HT1080 (cell line): ENCODE measurements at regions not wholly inside any gene's neighbourhood (a gene's known extent, or its start where the extent isn't known, plus 50 kb on each side); places are given as distances from the start of the nearest gene placed in this dataset.
A peak's percentile ranks its signal among the peaks of the same experiment; 100 is the strongest.

Experiments
- DNase-seq: peaks from one replicate; pipeline ENCODE4 v3.0.0-alpha.2; 2015; ENCODE audit warnings: low read depth

DNA sequence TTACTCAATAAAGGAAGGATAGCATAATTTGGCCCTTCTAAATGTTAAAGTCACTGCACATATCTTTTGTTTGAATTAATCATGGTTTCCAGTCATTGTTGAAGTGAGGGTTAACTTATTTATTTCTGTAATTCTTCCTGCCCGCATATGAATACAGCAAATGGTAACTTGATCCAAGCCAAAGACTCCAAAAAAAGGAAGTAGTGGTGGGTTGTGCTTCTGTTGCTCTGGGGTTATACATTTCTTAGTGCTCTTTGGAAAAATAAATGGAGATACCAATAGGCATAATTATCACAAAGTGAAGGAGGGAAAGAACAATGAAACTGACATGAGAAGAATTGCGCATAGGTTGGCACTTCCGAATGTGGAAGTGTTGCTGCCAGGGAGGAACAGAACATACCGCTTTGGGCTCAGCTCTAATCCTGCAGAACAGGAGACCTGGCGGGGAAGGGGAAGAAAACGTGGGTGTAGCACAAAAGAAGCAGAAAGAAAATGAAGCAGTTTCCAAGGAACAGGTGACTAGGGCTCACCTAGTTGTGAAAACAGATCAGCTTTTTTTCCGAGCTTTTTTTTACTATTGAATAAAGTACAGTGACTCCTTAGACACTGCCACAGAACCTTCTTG, 69.7 kb upstream of the TAF11L2 start:
- no peak for DNase-seq

- no peak for DNase-seq
Observed at GRCh38 chr5:17429353-17429752, 68.7 kb upstream of the TAF11L2 start.

GRCh38 chr5:17430241-17430640, 67.8 kb upstream of the TAF11L2 start:
- DNase-seq, result no peak

DNA sequence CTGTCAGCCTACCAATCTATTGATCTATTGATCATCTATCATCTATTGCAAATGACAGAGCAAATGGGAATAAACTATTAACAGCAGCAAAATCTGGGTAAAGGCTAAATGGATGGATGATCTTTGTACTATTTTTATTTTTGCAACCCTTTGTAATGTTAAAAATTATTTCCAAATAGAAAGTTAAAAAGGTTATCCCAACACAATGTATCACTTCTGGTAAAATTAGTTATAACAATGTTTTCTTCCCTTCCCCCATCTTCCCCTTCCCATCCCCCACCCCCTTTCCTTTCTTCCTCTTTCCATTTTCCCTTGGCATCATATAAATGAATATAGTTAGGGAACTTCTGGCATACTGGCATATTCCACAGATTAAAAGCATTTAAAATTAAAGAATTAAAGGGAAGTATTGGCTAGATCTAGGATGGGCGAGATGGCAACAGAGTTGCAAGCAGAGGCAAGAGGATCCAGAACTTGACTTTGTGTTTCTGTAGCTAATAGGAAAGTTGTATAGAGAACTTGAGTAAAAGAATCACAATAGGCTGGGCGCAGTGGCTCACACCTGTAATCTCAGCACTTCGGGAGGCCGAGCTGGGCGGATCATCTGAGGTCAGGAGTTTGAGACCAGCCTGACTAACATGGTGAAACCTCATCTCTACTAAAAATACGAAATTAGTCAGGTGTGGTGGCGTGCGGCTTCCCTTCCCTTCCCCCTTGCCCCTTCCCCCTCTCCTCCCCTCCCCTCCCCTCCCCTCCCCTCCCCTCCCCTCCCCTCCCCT, 66.6 kb upstream of the TAF11L2 start:
- DNase-seq, result peak; percentile 61

GRCh38 chr5:17432569-17432968, 65.5 kb upstream of the TAF11L2 start:
- DNase-seq, result no peak

GRCh38 chr5:17433406-17433805, 64.6 kb upstream of the TAF11L2 start:
- no peak for DNase-seq

DNA sequence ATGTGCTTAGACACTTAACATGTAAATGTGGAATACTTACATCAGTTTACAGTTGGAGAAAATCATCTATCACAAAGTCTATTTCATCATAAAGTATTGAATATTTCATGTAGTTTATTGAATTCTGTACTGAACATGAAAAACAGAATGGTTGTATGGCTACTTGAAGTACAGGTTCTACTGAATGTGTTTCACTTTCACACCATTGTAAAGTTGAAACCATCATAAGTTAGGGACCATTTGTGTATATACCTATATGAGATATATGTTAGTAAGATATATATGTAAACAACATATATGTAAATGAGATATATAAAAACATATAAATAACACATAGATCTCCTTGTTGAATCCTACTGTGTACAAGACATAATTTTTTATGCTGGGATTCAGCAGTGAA, 63.0 kb upstream of the TAF11L2 start:
- no peak for DNase-seq

- peak; percentile 21 for DNase-seq
Observed at GRCh38 chr5:17436350-17436749, 61.7 kb upstream of the TAF11L2 start.

DNA sequence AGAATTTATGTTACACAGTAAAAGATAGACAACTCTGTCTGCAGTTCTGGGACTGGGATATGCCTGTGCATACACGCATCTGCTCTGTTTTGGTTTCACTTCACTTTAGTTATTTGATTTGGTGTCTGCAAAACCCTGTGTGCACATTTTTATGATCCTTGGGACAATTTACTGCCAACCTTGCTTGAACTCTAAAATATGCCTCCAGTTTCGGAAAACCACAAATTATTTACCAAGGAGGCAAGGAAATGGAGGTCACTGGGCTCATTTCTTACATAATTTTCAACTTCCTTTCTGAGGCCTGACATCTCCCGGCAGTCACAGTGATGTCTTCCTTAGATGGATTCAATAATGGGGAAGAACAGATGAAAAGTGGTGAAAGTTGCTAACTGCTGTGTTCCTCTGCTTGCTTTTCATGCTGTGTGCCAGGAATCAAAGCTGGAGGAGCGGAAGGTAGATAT, 61.2 kb upstream of the TAF11L2 start:
- DNase-seq, result no peak

DNA sequence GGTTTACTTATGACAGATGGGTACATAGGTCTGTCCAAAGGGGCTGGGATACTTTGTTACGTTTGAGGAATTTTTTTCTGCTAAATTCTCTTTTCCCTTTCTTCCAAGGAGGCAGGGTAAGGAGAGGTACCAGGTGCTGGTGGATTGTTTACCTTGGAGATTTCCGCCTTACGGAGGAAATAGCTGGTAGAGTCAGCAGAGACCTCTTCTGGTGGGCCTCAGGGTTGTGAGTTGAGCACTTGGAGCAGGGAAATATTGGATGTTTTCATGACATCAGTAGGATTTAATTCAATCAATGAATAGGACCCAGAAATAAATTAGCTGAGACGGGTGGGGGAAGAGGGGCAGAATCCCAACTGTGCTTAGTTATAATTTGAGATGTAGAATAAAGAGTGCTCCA, 60.0 kb upstream of the TAF11L2 start:
- DNase-seq, result no peak

DNA sequence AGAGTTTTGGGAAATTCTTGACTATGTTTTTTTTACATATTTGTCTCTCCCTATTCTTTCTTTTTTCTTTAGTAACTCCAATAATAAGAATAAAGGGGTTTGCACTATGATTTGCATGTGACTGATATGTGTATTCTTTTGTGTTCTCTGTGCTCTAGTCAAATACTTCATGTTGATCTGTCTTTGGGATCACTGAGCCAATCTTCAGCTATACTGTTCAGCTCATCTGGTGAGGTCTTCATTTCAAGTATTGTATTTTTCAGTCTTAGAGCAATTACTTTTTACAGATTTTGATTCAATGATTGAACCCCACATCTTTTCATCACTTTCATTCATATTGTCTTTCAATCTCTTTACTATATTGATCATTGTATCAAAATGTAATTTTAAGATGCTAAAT, 58.1 kb upstream of the TAF11L2 start:
- DNase-seq, result no peak

GRCh38 chr5:17440766-17441165, 57.3 kb upstream of the TAF11L2 start:
- no peak for DNase-seq

DNA sequence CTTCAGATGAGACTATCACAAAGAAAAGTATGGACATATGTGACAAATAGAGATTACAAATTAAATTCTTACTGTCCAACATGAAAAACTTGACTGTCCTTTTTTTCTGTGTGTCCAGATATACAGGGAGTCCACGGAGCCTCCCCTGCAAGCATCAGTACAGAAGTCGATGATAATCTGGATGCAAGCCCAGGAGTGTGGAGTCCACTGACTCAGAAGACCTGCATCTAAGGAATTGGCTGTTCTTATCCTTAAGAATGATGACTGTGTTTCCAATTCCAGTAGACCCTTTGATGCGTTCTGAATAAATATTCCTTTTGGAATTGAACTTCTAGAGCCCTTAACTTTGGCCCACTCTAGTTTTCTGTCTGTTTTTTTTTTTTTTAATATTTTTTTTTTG, 56.7 kb upstream of the TAF11L2 start:
- DNase-seq, result peak; percentile 66

- peak; percentile 14 for DNase-seq
Observed at GRCh38 chr5:17443333-17444130, 54.5 kb upstream of the TAF11L2 start.

GRCh38 chr5:17444496-17444895, 53.5 kb upstream of the TAF11L2 start:
- DNase-seq, result no peak

DNA sequence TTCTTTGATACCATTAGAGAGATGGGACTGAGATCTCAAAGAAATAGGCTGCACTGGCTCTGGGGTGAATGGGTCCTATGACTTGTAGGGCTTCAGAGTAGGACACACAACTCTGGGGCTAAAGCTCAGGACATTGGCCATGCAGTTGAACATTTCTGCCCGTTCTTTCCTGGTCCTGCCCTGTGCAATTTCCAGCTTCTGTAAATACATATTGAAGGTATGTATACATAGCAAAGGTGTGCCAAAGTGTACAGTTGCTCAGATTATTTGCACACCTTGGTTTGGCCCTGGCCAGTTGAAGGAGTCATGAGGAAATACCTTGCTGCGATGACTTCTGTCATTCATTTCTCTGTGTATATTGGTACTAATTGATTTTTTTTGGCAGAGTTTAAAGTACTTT, 52.8 kb upstream of the TAF11L2 start:
- DNase-seq, result no peak
